ENCODE measurements at regions not wholly inside any gene's neighbourhood (a gene's known extent, or its start where the extent isn't known, plus 50 kb on each side); places are given as distances from the start of the nearest gene placed in this dataset.

- TF ChIP-seq EZH2 (IDR thresholded peaks at IDR 0.05; ENCODE audit: insufficient read depth, poor library complexity, severe bottlenecking) (no peak), EZH2phosphoT487 (IDR thresholded peaks at IDR 0.05; ENCODE audit: insufficient read depth, low read depth) (no peak)
Observed at GRCh38 chr13:38223089-38223488, 126.6 kb upstream of the UFM1 start.

All from GM23248 (cell line).